ENCODE measurements at regions not wholly inside any gene's neighbourhood (a gene's known extent, or its start where the extent isn't known, plus 50 kb on each side); places are given as distances from the start of the nearest gene placed in this dataset.

DNA sequence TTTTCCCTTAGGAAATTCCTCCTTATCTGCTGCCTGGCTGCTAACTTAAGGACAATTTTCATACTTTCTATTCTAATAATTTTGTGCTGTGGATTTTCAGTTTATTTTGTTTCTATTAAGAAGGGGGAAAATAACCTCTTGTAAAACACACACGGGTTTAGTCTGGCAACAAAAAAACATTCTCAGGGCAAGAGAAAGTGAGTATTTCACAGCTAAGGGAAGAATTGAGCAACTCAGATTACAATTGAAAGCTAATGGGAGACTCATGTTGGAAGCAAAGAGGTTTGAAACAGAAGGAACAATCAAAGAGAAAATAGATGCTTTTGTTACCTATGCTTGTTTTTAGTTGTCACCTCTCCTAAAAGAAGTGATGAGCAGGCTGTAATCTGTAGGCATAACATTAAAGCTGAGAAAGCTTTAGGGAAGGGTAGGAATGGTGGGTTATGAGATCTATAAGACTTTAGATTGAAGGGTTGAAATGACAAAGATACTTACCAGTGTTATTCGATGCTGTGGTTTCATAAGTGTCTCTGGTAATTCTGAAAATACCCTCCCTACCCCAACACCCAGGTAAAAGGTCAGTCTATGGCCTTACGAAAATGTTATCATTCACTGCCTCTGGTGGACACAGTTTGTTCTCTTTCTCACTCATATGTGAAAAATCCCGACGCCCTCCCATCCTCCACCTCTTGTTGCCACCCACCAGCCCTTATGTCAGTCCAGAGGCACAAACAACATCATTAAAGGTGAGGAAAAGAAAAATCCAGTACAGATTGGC, 510.9 kb downstream of the TXNL1 start:
- Histone ChIP-seq H3K27ac (no peak overlapping the region), H3K4me1 (no peaks in the 10 kb centered on the region), H3K9me3 (no peaks in the 10 kb centered on the region), H3K36me3 (no peaks in the 10 kb centered on the region), H3K27me3 (no peaks in the 10 kb centered on the region), H3K4me3 (no peak overlapping the region)
- no peak for TF ChIP-seq CTCF (IDR thresholded peaks at IDR 0.05)
- intact Hi-C loops (cut with DNase I) = no loop called here
- ATAC-seq (no peak), DNase-seq (no peak)

DNA sequence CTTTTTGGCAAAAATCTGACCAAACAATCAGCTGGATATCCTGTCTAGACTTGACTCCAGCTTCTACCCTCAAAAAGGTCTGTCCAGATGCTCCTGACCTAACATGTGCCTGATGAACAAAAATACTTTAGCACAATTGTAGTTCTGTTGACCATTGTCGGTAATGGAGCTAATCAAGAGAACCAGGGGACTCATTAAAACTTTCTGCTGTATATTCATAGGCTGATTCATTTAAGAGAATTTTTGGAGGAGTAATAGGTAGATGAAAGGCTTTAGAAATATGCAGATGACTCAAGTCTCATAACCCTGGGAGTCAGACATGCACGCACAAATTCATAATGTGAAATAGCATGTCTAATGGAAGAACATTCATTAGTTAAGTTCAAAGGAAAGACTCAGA, 514.2 kb downstream of the TXNL1 start:
- H3K4me1 ChIP-seq = no peaks in the 10 kb centered on the region
- H3K9me3 ChIP-seq = no peaks in the 10 kb centered on the region
- no peak for TF ChIP-seq CTCF (IDR thresholded peaks at IDR 0.05)
- H3K27ac ChIP-seq = no peak overlapping the region
- ATAC-seq (no peak), DNase-seq (no peak)
- no peaks in the 10 kb centered on the region for H3K36me3 ChIP-seq
- no peak overlapping the region for H3K4me3 ChIP-seq
- intact Hi-C loops (cut with DNase I) = no loop called here
- H3K27me3 ChIP-seq = no peaks in the 10 kb centered on the region

DNA sequence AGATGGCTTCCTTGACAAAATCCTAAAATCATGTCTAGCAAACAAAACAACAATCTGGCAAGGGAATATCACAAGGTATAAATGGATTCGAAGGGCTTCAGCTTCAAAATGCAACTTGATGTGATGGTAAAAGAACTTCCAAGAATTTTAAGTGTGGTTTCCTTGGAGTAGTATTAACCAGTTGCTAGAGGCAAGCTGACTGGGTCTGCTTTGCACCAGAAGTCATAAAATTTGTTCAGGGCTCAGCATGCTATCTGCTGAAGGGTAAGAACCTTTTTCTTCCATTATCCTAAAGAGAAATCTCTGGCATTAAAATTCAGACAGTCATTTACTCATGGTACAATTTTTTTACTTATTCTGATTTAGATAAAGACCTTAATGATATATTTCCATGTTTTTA, 516.7 kb downstream of the TXNL1 start:
- no peaks in the 10 kb centered on the region for H3K27me3 ChIP-seq
- intact Hi-C loops (cut with DNase I) = no loop called here
- no peak overlapping the region for H3K4me3 ChIP-seq
- H3K27ac ChIP-seq = no peak overlapping the region
- H3K4me1 ChIP-seq = no peaks in the 10 kb centered on the region
- DNase-seq = no peak
- no peak for TF ChIP-seq CTCF (IDR thresholded peaks at IDR 0.05)
- H3K9me3 ChIP-seq = no peaks in the 10 kb centered on the region
- no peaks in the 10 kb centered on the region for H3K36me3 ChIP-seq
- ATAC-seq = no peak

DNA sequence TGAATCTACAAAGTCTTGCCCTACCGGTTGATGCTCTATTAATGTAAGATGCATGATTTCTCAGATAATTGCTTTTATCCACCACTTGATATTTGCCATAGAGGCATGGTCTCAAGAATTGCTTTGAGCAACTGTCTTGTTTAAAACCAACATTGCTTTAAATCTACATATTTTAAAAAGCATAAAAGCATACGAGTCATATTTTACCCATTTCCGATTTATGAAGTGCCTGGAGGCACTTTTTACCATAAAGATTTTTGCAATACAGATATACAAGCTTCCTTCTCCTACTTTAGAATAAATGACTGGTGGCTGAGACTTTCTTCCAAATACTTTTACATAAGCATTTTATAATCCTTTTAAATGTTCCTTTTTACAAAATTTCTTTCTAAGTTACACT, 517.6 kb downstream of the TXNL1 start:
- no peak for ATAC-seq
- intact Hi-C loops (cut with DNase I) = no loop called here
- DNase-seq = no peak

DNA sequence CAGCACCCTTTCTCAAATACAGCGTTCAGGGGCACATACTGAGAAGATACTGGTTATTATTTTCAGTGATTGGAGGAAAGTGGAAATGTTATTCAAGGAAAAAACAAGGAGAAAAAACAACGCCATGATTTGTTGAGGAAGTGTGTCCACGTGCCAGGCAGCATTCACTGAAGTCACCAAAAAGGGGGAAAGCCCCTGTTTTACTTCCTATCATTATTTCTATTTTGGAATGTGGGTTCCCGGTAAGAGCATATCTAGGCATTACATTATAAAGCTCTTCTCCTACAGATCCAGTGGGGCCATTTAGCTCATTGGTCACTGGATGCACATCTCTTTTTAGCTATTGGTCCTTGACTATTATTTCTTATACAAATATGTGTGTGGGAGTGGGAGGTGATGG, 518.7 kb downstream of the TXNL1 start:
- ATAC-seq (no peak), DNase-seq (no peak)
- H3K36me3 ChIP-seq = no peaks in the 10 kb centered on the region
- H3K4me1 ChIP-seq = peaks cover 0 to 3% of the 10 kb centered on the region in 2 donors
- H3K4me3 ChIP-seq = no peak overlapping the region
- H3K27me3 ChIP-seq = no peaks in the 10 kb centered on the region
- no peak overlapping the region for H3K27ac ChIP-seq
- no peaks in the 10 kb centered on the region for H3K9me3 ChIP-seq
- TF ChIP-seq CTCF (IDR thresholded peaks at IDR 0.05) = no peak
- intact Hi-C loops (cut with DNase I) = no loop called here

More for the DNA sequence above, 517.6 kb downstream of the TXNL1 start:
- no peak overlapping the region for H3K27ac ChIP-seq
- H3K36me3 ChIP-seq = no peaks in the 10 kb centered on the region
- H3K4me3 ChIP-seq = no peak overlapping the region
- no peaks in the 10 kb centered on the region for H3K9me3 ChIP-seq
- no peak for TF ChIP-seq CTCF (IDR thresholded peaks at IDR 0.05)
- no peaks in the 10 kb centered on the region for H3K27me3 ChIP-seq
- H3K4me1 ChIP-seq = peaks cover 0 to 3% of the 10 kb centered on the region in 2 donors
